ENCODE measurements at regions not wholly inside any gene's neighbourhood (a gene's known extent, or its start where the extent isn't known, plus 50 kb on each side); places are given as distances from the start of the nearest gene placed in this dataset.

- Histone ChIP-seq H3K79me2 (replicated peaks; ENCODE audit: insufficient read depth) (no peaks in the 10 kb centered on the region), H3K27ac (ENCODE audit: low read depth) (no peak overlapping the region), H2AFZ (peak overlapping the region; percentile 40; the same call in 1 of the 2 replicates), H3K4me3 (no peak overlapping the region), H4K20me1 (replicated peaks; ENCODE audit: insufficient read depth) (no peaks in the 10 kb centered on the region), H3F3A (replicated peaks; ENCODE audit: low read depth) (no peaks in the 10 kb centered on the region), H3K4me2 (no peak overlapping the region), H3K36me3 (ENCODE audit: insufficient read depth) (no peaks in the 10 kb centered on the region), H3K9me2 (ENCODE audit: insufficient read depth) (no peaks in the 10 kb centered on the region), H3K27me3 (ENCODE audit: insufficient read depth) (no peaks in the 10 kb centered on the region), H3K4me1 (ENCODE audit: insufficient read depth) (no peaks in the 10 kb centered on the region; the same call in 1 of the 2 replicates)
- Mint-ChIP-seq H3K9me3 (no peaks in the 10 kb centered on the region), H3K27me3 (ENCODE audit: insufficient read depth, low read depth, poor library complexity) (no peaks in the 10 kb centered on the region), H3K27ac (no peak overlapping the region), H3K36me3 (ENCODE audit: low read depth) (no peaks in the 10 kb centered on the region), H3K4me1 (peaks cover 4% of the 10 kb centered on the region; the same call in 1 of the 3 replicates), H3K4me3 (no peak overlapping the region)
- TF ChIP-seq, protein P1, sequence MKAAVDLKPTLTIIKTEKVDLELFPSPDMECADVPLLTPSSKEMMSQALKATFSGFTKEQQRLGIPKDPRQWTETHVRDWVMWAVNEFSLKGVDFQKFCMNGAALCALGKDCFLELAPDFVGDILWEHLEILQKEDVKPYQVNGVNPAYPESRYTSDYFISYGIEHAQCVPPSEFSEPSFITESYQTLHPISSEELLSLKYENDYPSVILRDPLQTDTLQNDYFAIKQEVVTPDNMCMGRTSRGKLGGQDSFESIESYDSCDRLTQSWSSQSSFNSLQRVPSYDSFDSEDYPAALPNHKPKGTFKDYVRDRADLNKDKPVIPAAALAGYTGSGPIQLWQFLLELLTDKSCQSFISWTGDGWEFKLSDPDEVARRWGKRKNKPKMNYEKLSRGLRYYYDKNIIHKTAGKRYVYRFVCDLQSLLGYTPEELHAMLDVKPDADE (IDR thresholded peaks at IDR 0.05) = no peak
- no peak for TF ChIP-seq ZNF114 (CRISPR knock-in tag; IDR thresholded peaks at IDR 0.05)
- no peak for TF ChIP-seq ZNF462 (CRISPR knock-in tag; IDR thresholded peaks at IDR 0.05)
- TF ChIP-seq EZH2 (IDR thresholded peaks at IDR 0.05; ENCODE audit: low read depth, unreplicated experiment) = no peak
- no peak for TF ChIP-seq JUNB (IDR thresholded peaks at IDR 0.05; ENCODE audit: unreplicated experiment)
- TF ChIP-seq NANOG (IDR thresholded peaks at IDR 0.05; ENCODE audit: borderline replicate concordance) = no peak
- no peak for TF ChIP-seq REST (IDR thresholded peaks at IDR 0.05; ENCODE audit: unreplicated experiment)
- TF ChIP-seq, protein P2, sequence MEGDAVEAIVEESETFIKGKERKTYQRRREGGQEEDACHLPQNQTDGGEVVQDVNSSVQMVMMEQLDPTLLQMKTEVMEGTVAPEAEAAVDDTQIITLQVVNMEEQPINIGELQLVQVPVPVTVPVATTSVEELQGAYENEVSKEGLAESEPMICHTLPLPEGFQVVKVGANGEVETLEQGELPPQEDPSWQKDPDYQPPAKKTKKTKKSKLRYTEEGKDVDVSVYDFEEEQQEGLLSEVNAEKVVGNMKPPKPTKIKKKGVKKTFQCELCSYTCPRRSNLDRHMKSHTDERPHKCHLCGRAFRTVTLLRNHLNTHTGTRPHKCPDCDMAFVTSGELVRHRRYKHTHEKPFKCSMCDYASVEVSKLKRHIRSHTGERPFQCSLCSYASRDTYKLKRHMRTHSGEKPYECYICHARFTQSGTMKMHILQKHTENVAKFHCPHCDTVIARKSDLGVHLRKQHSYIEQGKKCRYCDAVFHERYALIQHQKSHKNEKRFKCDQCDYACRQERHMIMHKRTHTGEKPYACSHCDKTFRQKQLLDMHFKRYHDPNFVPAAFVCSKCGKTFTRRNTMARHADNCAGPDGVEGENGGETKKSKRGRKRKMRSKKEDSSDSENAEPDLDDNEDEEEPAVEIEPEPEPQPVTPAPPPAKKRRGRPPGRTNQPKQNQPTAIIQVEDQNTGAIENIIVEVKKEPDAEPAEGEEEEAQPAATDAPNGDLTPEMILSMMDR (conservative IDR thresholded peaks at IDR 0.05; ENCODE audit: low read depth in 2 of 2) = no peak
- TF ChIP-seq ZNF331 (CRISPR knock-in tag; IDR thresholded peaks at IDR 0.05; ENCODE audit: low read depth) = no peak
- TF ChIP-seq EZH2phosphoT487 (IDR thresholded peaks at IDR 0.05; ENCODE audit: unreplicated experiment) = no peak
- TF ChIP-seq POLR2AphosphoS5 (IDR thresholded peaks at IDR 0.05; ENCODE audit: low read depth) = no peak
- TF ChIP-seq STAT1 (IDR thresholded peaks at IDR 0.05; ENCODE audit: unreplicated experiment) = no peak
- TF ChIP-seq CREB1 (CRISPR knock-in tag; IDR thresholded peaks at IDR 0.05; ENCODE audit: low read depth) = no peak
- DNase-seq (ENCODE audit: low spot score) (no peak), ATAC-seq (no peak)
Observed at GRCh38 chr4:89174784-89175183, 63.5 kb downstream of the TIGD2 start.

All from GM23338 (cell line).